A673 (cell line): ENCODE measurements at regions not wholly inside any gene's neighbourhood (a gene's known extent, or its start where the extent isn't known, plus 50 kb on each side); places are given as distances from the start of the nearest gene placed in this dataset.

Experiments
- EZH2 ChIP-seq: fragments of 200-600 bp; sonication (generic); IDR thresholded peaks from 2 replicates; pipeline ENCODE4 v1.6.1; 2017; ENCODE audit warnings: borderline replicate concordance, low read depth, mild to moderate bottlenecking, mixed read lengths, antibody characterized with exemption, low read length; ENCODE audit not compliant: poor library complexity, severe bottlenecking
- TF ChIP-seq, protein P1 (sequence below): fragments of 300-800, 200-600 bp; sonication (generic); conservative IDR thresholded peaks from 2 replicates; pipeline ENCODE4 v1.5.1; 2017; ENCODE audit warnings: low read depth, mild to moderate bottlenecking, antibody characterized with exemption, low read length, moderate library complexity, mixed read lengths

DNA sequence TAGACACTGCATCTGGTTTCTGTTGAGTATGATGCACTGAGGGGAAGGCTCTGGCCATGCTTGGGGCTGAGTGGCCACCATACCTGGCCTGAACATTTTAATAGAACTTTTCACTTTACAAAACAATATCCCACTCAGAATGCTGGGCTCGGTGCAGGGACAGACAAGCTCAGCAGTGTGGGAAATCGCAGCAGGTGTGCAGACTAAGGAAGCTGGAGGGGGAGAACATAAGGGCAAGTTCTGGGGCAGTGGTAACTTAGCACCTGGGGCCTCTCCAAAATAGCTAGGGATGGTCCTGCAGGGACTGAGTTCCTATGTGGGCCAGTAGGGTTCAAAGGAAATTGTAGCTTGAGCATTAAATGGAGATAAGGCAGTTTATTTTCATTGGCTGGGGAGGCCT lies 90.9 kb upstream of the RNU6-1 start:
- TF ChIP-seq, protein P1, sequence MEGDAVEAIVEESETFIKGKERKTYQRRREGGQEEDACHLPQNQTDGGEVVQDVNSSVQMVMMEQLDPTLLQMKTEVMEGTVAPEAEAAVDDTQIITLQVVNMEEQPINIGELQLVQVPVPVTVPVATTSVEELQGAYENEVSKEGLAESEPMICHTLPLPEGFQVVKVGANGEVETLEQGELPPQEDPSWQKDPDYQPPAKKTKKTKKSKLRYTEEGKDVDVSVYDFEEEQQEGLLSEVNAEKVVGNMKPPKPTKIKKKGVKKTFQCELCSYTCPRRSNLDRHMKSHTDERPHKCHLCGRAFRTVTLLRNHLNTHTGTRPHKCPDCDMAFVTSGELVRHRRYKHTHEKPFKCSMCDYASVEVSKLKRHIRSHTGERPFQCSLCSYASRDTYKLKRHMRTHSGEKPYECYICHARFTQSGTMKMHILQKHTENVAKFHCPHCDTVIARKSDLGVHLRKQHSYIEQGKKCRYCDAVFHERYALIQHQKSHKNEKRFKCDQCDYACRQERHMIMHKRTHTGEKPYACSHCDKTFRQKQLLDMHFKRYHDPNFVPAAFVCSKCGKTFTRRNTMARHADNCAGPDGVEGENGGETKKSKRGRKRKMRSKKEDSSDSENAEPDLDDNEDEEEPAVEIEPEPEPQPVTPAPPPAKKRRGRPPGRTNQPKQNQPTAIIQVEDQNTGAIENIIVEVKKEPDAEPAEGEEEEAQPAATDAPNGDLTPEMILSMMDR: no peak
- no peak for TF ChIP-seq EZH2
